ENCODE measurements at regions not wholly inside any gene's neighbourhood (a gene's known extent, or its start where the extent isn't known, plus 50 kb on each side); places are given as distances from the start of the nearest gene placed in this dataset.

GRCh38 chr10:9060314-9060713 is 1005.8 kb downstream of the GATA3 start:
- TF ChIP-seq POLR2A (IDR thresholded peaks at IDR 0.05; ENCODE audit: low read length) (no peak), GATA1 (IDR thresholded peaks at IDR 0.05; ENCODE audit: low read depth, low read length) (no peak)
